EL (cell line): ENCODE measurements at regions not wholly inside any gene's neighbourhood (a gene's known extent, or its start where the extent isn't known, plus 50 kb on each side); places are given as distances from the start of the nearest gene placed in this dataset.
"Not testable (repeated sequence)": the region's sequence is repeated elsewhere in the genome, so short reads cannot be mapped to it uniquely, and the experiment has no call there.

ENCODE experiments used
- DNase-seq: peaks from one replicate; pipeline ENCODE4 v3.0.0-alpha.2; 2016

GRCh38 chr9:111276431-111277128 is 53.4 kb downstream of the OR2K2 start:
- no peak for DNase-seq

DNA sequence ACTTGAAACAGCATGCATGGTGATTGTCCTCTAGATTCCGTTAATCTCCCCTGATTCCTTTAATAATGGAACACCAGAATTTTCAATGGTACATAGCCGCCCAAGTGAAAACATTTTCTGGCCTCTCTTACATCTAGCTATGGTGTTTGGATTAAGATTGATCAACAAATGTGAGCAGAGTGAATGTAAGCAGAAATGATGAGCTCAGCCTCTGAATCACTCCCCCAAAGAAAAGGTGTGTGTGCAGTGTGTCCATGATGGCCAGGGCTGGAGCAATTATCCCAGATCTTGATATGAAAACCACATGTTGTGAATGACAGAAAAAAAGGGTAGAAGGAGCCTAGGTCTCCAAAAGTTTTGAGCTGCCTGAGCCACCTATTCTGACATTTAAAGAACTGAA is 55.3 kb downstream of the OR2K2 start:
- DNase-seq: no peak

GRCh38 chr9:111272581-111272980 is 57.4 kb downstream of the OR2K2 start:
- DNase-seq: no peak

- peak; percentile 43 for DNase-seq
Observed at GRCh38 chr9:111271481-111272080, 58.4 kb downstream of the OR2K2 start.

GRCh38 chr9:111271047-111271446 is 59.0 kb downstream of the OR2K2 start:
- no peak for DNase-seq

DNA sequence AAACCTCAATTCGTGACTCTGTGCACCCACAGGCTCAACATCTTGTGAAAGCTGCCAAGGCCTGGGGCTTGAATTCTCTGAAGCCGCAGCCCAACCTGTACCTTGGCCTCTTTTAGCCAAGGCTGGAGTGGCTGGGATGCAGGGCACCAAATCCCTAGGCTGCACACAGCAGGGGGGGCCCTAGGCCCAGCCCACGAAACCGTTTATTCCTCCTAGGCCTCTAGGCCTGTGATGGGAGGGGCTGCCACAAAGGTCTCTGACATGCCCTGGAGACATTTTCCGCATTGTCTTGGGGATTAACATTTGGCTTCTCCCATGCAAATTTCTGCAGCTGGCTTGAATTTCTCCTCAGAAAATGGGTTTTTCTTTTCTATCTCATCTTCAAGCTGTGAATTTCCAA is 64.0 kb downstream of the OR2K2 start:
- DNase-seq: not testable (repeated sequence)

DNA sequence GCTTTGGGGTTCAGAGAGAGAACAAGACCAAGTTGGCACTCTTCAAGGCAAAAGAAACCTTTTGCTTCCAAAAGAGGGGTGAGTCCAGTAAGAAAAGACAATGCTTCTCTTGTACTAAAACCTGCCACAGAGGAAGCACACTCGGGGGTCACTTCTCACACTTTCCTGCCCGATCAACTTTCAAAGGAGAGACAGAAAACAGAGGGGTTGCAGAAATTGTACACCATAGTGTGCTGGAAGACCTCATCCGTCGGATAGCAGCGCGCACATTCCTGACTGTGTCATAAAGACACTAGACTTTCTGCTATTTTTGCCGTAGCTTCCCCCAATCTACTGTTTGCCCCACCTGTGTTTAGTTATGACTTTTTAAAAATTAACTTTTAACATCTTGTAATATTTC is 66.9 kb downstream of the OR2K2 start:
- no peak for DNase-seq

DNA sequence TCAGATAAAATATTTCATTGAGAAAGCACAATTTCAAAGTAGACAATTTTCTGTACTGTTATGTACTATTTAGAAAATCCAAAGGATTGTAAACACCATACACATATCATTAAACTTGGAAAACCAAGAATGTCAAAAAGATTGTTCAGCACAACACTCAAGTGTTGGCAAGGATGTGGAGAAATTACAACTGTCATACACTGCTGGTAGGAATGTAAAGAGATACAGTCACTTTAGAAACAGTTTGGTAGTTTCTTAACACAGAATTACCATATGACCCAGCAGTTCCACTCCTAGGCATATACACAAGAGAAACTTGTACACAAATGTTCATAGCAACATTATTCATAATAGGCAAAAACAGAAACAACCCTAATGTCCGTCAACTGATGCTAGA is 71.2 kb downstream of the OR2K2 start:
- no peak for DNase-seq

DNA sequence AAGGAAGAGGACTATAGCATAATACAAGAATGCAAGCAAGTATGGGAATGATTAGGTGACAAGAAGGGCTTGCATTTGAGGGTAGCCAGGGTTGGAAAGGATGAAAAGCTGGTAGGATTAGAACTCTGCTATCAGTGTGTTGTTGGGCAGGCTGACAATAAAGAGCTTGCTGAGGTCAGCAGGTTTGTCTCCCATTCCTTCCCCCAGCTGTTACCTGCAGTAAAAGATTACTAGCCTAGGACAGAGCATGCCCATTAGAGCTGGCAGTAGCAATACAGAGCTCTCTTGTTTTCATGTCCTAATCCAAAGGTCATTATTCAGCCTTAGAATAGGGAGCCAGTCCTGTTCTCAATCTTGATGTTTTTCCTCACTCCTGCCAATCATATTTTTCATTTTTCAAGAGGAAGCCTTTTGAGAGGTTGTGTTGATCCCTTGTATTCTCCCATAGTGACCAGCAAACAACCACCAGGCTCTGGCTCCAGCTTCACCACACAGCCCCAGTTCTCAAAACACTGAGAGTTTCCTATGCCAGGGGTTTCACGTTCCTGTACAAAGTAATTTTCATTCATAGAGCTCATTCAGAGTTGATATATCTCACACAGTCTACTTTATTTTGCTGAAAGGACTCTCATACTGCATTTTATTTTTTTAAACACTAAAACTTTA is 71.7 kb downstream of the OR2K2 start:
- DNase-seq: no peak

DNA sequence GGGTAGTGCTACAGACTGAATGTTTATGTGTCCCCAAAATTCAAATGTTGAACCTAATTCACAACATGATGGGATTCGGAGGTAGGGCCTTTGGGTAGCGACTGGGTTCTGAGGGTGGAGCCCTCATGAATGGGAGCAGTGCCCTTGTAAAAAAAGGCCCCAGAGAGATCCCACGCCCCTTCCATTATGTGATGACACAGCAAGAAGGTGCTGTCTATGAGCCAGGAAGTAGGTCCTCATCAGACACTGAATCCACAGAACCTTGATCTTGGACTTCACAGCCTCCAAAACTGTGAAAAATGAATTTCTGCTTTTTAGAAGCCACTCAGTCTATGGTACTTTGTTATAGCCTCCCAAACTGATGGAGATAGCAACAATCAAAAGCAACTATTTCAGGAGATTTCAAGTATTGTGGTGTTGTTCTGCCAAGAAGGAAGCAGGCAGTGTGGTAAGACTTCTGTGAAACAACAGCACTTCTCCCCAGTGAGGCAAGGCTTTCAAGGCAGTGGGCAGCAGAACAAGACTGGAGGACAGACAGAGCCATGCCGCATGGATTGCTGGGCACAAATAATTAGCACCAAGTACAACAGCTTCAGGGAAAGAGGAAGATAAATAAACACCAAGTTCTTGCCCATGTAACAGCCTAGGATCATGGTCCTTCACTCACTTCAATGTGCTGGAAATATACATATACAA is 76.1 kb downstream of the OR2K2 start:
- DNase-seq: no peak

DNA sequence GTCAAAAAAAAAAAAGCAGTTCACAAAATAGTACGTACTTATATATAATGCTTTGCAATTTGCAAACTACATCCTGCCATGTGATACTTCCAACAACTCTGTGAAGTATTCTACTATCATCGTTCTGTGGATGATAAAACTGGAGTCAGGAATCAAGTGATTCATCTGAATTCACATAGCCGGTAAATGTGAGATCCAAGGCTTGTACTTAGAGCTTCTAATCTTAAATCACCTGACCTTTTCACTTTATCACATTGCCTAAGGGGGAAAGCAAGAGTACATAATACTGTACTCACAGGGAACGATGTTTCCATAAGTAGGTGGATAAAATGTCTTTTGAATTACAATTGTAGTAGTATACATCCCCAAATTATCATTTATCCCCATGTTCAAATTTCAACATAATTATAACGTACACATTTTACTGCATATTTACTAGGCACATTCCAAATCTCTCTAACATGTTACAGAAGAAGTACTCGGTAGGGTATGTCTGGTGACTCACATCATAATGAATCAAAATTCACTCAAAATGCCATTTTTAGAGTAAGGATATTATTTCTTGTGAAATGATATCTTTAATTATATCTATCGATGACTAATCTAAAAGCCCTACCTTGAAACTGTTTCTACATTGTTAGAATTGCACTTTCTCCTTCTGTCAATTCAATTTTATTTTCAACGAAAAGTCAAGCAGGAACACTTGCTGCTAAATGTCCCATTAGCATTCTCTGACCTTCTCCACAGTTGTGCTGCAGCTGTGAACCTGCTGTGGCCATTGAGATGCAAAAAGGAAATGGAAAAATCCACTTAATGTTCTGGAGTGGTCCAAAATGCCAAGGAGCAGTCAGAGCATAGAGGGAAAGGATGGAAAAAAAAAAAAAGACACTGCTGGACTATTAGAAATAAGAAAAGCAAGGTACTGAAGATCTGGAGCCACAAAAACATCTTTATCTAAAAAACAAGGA is 78.9 kb downstream of the OR2K2 start:
- DNase-seq: no peak

DNA sequence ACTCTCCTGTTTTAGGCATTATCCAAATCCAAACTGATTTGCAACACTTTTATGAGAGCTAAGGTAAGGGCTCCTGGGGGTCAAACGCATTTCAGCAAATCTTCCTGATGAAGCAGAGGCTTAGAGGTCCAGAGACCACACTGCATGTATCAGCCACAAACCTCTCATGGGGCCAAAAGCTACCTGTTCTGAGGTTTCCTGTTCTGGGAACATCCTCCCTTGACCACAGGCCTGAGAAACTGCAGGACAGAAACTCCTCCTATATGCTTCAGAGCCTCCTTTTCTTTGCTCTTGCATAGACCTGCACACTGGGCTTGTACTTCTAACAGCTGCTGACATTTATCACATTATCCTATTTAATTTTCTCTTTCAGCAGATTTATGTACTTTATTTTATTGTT is 92.6 kb downstream of the OR2K2 start:
- no peak for DNase-seq

DNA sequence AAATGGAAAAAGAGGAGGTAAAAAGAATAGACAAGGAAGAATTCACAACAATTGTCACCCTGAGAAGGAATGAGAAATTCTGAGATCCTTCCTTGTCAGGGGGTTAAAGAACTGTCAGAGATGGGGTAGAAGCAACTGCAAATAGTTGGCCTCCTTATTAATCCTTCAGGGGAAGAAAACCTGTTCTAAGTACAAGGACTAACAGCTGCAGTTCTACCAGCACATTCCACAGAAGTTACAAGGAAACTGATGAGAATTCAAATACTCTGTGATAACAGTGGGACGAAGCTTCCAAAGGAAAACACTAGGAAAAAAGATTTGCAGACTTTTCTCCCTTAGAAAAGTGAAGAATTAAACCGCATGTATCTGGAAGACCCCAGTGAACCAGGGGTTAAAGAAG is 93.7 kb downstream of the OR2K2 start:
- no peak for DNase-seq

GRCh38 chr9:111233963-111234362 is 96.1 kb downstream of the OR2K2 start:
- DNase-seq: no peak

DNA sequence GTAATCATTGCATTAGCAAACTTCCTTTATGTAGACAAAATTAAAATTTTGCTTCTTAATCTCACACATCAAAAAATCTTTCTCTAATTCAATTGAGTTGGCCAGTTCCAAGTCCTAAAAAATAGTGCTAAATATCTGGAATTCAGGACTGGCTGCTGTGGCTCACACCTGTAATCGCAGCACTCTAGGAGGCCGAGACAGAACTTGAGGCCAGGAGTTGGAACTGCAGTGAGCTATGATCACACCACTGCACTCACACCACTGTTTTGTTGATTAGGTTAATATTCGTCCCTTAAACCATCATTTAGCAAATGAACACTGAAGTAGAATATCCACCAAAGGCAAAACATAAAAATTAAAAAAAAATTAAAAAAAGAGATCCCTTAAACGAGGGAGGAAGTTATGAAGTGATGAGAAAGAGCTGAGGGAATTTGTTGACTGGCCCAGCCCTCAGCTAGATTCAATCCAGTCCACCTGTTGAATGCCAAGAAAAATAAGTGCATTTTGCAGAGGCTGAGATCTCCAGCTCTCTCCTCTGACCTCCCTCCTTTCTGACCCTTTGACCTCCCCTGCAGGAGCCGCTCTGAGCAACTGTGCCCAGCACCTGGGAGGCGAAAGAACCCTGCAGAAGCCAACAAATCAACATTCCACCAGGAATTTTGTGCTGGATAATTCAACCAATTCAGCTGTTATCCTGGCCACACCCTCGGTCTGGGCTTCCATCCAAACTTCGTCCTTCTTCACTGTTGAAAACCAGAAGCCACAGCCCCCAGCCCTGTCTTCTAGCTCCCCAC is 96.8 kb downstream of the OR2K2 start:
- DNase-seq: peak; percentile 2

DNA sequence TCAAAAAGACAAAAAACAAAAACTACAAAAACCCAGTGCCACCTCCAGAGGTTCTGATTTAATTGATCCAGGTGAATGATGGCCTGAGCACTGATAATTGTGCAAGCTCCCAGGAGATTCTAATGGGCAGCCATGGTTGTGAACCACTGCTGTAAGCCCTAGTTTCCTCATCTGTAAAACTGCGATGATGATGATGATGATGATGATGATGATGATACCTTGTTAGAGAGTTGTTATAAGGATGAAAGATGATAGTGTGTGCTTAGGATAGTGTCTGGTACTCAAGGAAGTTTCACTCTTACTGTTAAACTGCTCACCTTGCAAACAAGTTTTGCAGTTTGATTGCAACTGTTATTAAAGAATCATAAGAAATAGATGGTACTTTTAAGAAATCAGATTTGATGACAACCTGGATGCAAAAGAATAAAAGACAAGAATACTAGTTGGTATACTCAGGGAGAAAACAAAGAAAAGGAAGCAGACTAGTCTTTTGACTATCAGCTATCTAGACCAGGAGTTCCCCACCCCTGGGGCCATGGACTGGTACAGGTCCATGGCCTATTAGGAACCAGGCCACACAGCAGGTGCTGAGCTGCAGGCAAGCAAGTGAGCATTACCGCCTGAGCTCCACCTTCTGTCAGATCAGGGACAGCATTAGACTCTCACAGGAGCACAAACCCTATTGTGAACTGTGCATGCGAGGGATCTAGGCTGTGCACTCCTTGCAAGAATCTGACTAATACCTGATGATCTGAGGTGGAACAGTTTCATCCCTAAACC is 98.0 kb downstream of the OR2K2 start:
- DNase-seq: no peak

GRCh38 chr9:111222757-111223156 is 107.3 kb downstream of the OR2K2 start:
- no peak for DNase-seq

DNA sequence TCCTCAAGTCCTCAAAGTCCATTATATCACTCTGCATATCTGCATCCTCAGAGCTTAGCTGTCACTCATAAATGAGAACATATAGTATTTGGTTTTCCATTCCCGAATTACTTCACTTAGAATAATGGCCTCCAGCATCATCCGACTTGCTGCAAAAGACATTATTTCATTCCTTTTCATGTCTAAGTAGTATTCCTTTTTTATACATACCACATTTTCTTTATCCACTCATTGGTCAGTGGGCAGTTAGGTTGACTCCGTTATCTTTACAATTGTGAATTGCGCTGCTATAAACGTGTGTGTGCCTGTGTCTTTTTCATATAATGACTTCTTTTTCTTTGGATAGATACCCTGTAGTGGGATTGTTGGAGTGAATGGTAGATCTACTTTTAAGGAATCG is 117.2 kb downstream of the OR2K2 start:
- DNase-seq: no peak

DNA sequence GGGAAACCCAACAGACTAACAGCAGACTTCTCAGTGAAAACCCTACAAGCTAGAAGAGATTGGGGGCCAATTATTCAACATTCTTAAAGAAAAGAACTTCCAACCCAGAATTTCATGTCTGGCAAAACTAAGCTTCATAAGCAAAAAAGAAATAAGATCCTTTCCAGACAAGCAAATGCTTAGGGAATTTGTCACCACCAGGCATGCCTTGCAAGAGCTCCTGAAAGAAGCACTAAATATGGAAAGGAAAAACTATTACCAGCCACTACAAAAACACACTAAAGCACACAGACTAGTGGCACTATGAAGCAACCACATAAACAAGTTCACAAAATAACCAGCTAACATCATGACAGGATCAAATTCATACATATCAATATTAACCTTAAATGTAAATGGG is 131.1 kb downstream of the OR2K2 start:
- peak; percentile 26 for DNase-seq

- no peak for DNase-seq
Observed at GRCh38 chr9:111197256-111197655, 132.8 kb downstream of the OR2K2 start.

- no peak for DNase-seq
Observed at GRCh38 chr9:111195766-111196165, 134.3 kb downstream of the OR2K2 start.
